Small intestine (tissue), 7 donors: ENCODE measurements at regions not wholly inside any gene's neighbourhood (a gene's known extent, or its start where the extent isn't known, plus 50 kb on each side); places are given as distances from the start of the nearest gene placed in this dataset.

Experiments used
- DNase-seq, 2 donors: peaks; one replicate each; pipeline versions ENCODE4 v3.0.0 to v3.0.0-alpha.2; 2013
- FAIRE-seq: peaks from 2 replicates; lab custom pipeline; 2012; peaks lifted over from hg19 to GRCh38; lab: Jason Lieb, UNC
- H3K27ac ChIP-seq, 3 donors: one replicate each; pipeline ENCODE4 v1.5.1; 2013; ENCODE audit warnings: low read length in 2 of 3, mild to moderate bottlenecking in 2 of 3, control low read depth in 1 of 3, inconsistent platforms in 1 of 3, low read depth in 1 of 3, moderate library complexity in 1 of 3
- H3K27me3 ChIP-seq, 3 donors: one replicate each; pipeline ENCODE4 v1.6.1; 2013; ENCODE audit warnings: low read length in 3 of 3, inconsistent platforms in 1 of 3; ENCODE audit not compliant: control insufficient read depth in 3 of 3, insufficient read depth in 3 of 3
- H3K36me3 ChIP-seq, 3 donors: one replicate each; pipeline ENCODE4 v1.6.1; 2013; ENCODE audit warnings: low read length in 3 of 3, inconsistent platforms in 1 of 3, low read depth in 1 of 3, mild to moderate bottlenecking in 1 of 3, moderate library complexity in 1 of 3; ENCODE audit not compliant: control insufficient read depth in 3 of 3, insufficient read depth in 2 of 3
- H3K4me1 ChIP-seq, 3 donors: one replicate each; pipeline ENCODE4 v1.6.1; 2013; ENCODE audit warnings: low read length in 2 of 3, inconsistent platforms in 1 of 3, low read depth in 1 of 3, mild to moderate bottlenecking in 1 of 3, moderate library complexity in 1 of 3; ENCODE audit not compliant: control insufficient read depth in 3 of 3, insufficient read depth in 2 of 3
- H3K4me3 ChIP-seq, 3 donors: one replicate each; pipeline ENCODE4 v1.5.1; 2013; ENCODE audit warnings: low read length in 3 of 3, control low read depth in 1 of 3, inconsistent platforms in 1 of 3, low read depth in 1 of 3, mild to moderate bottlenecking in 1 of 3, moderate library complexity in 1 of 3
- H3K9me3 ChIP-seq, 2 donors: one replicate each; pipeline ENCODE4 v1.6.1; 2013; ENCODE audit warnings: low read depth in 1 of 2, low read length in 1 of 2; ENCODE audit not compliant: control insufficient read depth in 2 of 2, insufficient read depth in 1 of 2
- WGBS, 3 donors: extraction: QIAGEN DNeasy Blood & Tissue Kit; methylation state at CpG; one replicate each; pipeline ENCODE4 v1.1.7; 2013; 5-methylcytosine and 5-hydroxymethylcytosine counted together
- donor health status: healthy with polysubstance abuse.
- donor health status: control.
- donor health status: control.
- donor health status: Bipolar disorder and iron deficiency.
- donor health status: healthy.

DNA sequence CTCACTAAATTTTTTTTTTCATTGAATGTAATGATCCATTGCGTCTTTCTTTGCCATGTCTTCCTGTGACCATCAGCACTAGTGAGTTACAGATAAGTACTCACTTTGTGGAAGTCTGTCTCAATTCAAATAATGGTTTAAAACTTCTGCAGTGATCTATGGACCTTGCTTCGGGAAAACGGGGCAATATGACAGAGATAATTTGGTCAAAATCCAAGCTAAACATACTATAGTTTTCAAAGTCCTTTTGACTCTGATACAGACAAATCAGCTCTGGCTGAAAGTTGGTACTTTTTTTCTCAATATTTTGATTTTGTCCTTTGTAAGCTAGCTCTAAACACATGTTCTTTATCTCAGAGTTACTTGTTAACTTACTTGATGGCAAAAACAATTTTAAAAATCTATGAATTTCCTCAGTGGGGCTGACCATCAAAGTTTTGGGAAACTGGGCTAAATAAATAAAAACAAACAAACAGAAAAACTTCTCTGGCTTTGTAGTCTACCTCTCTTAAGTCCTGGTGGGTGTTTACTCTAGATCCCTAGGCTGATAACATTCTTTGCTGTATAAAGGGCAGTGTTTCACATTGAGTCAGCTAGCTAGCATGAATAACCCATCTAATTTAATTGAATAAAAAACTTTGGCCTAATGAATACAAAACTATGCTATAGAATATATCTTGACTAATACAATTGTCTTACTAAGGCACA is 327.6 kb downstream of the RDH14 start:
- Histone ChIP-seq H3K36me3 (no peaks in the 10 kb centered on the region), H3K27ac (no peak overlapping the region), H3K27me3 (no peaks in the 10 kb centered on the region), H3K4me3 (no peak overlapping the region), H3K4me1 (no peaks in the 10 kb centered on the region), H3K9me3 (no peaks in the 10 kb centered on the region)
- DNase-seq, result no peak
- no peak for FAIRE-seq
- WGBS, 3 donors, result 11 to 37% (median 31%) methylated on average over 3 of the region's 3 CpGs

DNA sequence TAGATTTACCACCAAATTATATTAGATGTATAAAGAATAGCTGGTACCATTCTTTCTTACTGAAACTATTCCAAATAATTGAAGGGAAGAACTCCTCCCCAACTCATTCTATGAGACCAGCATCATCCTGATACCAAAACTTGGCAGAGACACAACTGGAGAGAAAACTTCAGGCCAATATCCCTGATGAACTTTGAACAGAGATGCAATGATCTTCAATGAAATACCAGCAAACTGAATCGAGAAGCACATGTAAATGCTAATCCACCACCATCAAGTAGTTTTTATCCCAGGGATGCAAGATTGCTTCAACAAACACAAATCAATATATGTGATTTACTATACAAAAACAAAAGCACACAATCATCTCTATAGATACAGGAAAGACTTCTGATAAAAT is 329.8 kb downstream of the RDH14 start:
- FAIRE-seq (no peak), DNase-seq (no peak)
- Histone ChIP-seq H3K4me1 (no peaks in the 10 kb centered on the region), H3K4me3 (no peak overlapping the region), H3K27me3 (no peaks in the 10 kb centered on the region), H3K9me3 (no peaks in the 10 kb centered on the region), H3K27ac (no peak overlapping the region), H3K36me3 (no peaks in the 10 kb centered on the region)
- 32 to 56% (median 35%) methylated on average over 1 of the region's 1 CpG for WGBS, 3 donors

DNA sequence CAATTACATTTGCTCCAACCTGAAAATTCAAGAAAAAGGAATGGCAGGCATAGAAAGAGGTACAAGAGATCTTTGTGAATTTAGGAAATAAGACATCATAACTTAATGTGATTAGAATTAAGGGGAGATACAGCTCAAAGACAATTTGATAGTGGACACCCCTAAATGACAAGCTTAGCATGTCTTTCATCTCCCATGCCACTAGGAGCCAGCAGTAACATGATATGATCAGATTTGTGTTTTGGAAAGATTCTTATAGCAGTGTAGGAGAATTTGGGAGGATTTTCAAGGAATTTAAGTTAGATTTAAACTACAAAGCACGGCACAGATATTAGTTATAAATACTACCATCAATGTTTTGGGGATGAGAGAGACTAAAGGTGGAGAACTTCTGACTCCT is 340.8 kb downstream of the RDH14 start:
- H3K4me1 ChIP-seq, result no peaks in the 10 kb centered on the region
- H3K27me3 ChIP-seq, result no peaks in the 10 kb centered on the region
- 0% methylated on average over 1 of the region's 1 CpG for WGBS, 3 donors
- FAIRE-seq (no peak), DNase-seq (no peak)
- no peaks in the 10 kb centered on the region for H3K36me3 ChIP-seq
- H3K9me3 ChIP-seq, result no peaks in the 10 kb centered on the region
- H3K4me3 ChIP-seq, result no peak overlapping the region
- H3K27ac ChIP-seq, result no peak overlapping the region

DNA sequence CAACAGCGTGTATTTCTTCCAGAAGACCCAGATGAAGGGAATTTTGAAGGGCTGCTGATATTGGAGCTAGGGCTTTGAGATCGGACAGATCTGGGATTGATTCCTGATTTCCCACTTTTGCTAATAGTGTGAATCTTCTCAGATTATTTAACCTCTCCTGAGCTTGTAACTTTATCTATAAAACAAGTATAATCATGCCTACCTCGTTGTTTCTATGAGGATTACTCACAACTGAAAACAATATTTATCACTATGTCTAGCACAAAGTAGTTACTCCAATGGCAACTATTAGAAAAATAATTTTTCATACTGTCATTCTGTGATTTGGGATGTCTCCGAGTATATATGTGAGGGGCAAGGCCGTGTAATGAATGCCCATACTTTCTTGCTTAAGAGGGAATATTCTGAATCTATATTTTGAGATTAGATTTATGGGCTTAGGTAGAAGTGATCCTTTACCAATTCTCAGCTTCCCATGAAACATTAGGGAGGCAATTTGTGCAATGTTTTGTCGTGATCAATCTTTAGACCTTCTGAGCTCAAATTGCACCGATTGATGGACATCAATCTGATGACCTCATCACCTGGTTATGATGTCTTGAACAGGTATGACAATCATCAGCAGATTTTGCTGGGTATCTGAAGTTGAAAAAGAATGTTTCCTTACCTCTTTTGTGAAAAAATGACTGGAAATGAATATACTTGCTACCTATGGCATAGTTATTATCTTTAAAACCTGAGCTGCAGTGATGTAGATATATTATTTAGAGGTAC is 339.9 kb downstream of the KCNS3 start:
- Histone ChIP-seq H3K27me3 (no peaks in the 10 kb centered on the region), H3K27ac (no peak overlapping the region), H3K36me3 (no peaks in the 10 kb centered on the region), H3K4me3 (no peak overlapping the region), H3K4me1 (no peaks in the 10 kb centered on the region), H3K9me3 (no peaks in the 10 kb centered on the region)
- FAIRE-seq, result no peak
- no peak for DNase-seq
- WGBS, 3 donors, result 71 to 81% (median 75%) methylated on average over 7 of the region's 7 CpGs

DNA sequence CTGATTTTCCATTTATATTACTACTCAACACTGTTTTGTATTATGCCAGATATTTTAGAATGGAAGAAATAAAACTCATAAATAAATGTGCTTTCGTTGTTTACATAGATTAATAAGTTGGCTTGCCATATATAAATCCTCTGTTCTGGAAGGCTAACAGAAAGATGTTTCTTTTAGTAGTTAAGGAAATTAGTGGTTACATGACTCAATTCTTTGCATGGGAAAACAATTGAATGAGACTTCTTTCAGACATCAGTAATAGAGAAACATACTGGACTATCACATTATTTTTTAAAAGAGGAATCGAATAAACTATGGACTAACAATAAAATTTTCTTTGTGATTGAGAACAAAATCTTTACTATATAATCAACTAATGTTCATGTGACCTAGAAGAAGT is 336.5 kb downstream of the KCNS3 start:
- H3K4me3 ChIP-seq, result no peak overlapping the region
- H3K9me3 ChIP-seq, result no peaks in the 10 kb centered on the region
- FAIRE-seq (no peak), DNase-seq (no peak)
- H3K27ac ChIP-seq, result no peak overlapping the region
- 61 to 70% (median 65%) methylated on average over 2 of the region's 2 CpGs for WGBS, 3 donors
- no peaks in the 10 kb centered on the region for H3K27me3 ChIP-seq
- H3K4me1 ChIP-seq, result no peaks in the 10 kb centered on the region
- H3K36me3 ChIP-seq, result no peaks in the 10 kb centered on the region

DNA sequence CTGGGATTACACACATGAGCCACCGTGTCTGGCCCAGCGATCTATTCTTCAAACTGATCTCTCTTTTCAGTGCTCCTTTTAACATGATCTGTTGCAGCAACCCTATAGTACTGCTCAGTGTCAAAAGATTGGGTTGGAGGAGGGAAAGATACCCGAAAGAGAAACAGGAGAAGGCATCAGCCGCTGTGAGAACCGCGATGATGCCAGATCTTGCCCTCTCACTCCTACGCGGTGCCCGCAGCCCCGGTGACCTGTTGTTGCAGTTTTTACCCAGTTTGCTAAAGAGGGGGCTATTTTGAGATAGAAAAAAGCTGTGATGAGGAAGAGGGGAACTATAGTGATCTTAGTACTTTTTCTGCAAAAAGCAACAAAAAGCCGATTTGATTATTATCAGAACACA is 335.5 kb downstream of the KCNS3 start:
- FAIRE-seq, result no peak
- no peaks in the 10 kb centered on the region for H3K4me1 ChIP-seq
- no peaks in the 10 kb centered on the region for H3K27me3 ChIP-seq
- H3K9me3 ChIP-seq, result no peaks in the 10 kb centered on the region
- 85 to 89% (median 87%) methylated on average over 11 of the region's 11 CpGs for WGBS, 3 donors
- no peaks in the 10 kb centered on the region for H3K36me3 ChIP-seq
- H3K4me3 ChIP-seq, result no peak overlapping the region
- H3K27ac ChIP-seq, result no peak overlapping the region
- no peak for DNase-seq

DNA sequence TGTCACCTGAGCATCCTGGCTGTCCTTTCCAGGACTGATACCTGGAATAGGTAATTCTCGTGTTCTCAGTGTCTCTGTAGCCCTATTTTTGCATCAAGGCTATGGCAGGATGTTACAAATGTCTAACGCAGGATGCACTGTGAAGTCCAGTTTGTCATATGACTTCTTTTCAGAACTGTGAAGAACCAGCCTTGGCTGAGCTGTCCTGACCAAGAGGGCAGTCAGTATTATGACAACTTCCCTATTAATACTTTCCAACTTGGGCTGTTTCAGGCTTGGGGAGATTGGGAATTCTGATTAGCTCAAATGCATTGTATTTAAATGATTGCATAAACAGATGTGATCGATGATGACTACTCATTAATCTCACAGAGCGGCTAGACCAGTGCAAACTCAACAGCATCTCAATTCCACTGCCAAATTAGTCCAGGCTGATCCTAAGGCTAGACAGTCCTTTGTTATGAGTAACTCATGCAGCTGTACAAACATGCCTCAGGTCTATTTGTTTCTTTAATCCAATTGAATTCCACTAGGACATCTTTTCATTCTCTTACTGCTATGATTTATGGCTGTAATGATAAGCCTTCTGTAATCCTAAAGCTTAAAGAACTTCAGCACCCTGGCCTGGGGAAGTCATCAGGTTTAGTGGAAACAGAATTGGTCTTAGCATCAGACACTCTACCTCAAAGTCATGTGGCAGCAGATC is 331.6 kb downstream of the KCNS3 start:
- 33 to 55% (median 45%) methylated on average over 4 of the region's 4 CpGs for WGBS, 3 donors
- no peak overlapping the region for H3K27ac ChIP-seq
- no peak overlapping the region for H3K4me3 ChIP-seq
- no peaks in the 10 kb centered on the region for H3K27me3 ChIP-seq
- no peaks in the 10 kb centered on the region for H3K36me3 ChIP-seq
- FAIRE-seq (no peak), DNase-seq (no peak)
- no peaks in the 10 kb centered on the region for H3K9me3 ChIP-seq
- no peaks in the 10 kb centered on the region for H3K4me1 ChIP-seq

DNA sequence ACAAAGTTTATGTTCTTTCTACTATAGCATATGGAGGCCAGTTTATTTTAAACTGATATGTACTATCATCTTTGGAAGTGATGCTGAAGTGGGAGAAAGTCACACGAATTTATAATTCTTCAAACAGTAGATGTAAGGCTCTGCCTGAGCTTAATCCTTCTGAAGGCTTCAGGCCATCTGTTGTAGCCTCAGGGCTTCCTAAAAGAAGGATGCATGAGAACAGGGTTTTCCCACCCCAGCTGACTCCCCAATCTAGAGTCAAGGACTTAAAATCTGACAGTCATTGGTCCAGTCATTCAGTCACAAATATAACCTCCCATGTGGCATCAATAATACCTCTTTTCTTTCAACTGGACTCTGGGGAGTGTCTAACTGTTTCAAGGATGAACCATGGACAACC is 330.5 kb downstream of the KCNS3 start:
- FAIRE-seq (no peak), DNase-seq (no peak)
- no peaks in the 10 kb centered on the region for H3K4me1 ChIP-seq
- H3K27me3 ChIP-seq, result no peaks in the 10 kb centered on the region
- 46 to 70% (median 52%) methylated on average over 1 of the region's 1 CpG for WGBS, 3 donors
- no peaks in the 10 kb centered on the region for H3K36me3 ChIP-seq
- no peak overlapping the region for H3K4me3 ChIP-seq
- H3K27ac ChIP-seq, result no peak overlapping the region
- H3K9me3 ChIP-seq, result no peaks in the 10 kb centered on the region
